Keratinocyte (primary cell): ENCODE measurements at regions not wholly inside any gene's neighbourhood (a gene's known extent, or its start where the extent isn't known, plus 50 kb on each side); places are given as distances from the start of the nearest gene placed in this dataset.

Source experiments
- EZH2 ChIP-seq: IDR thresholded peaks from one replicate; pipeline ENCODE4 v1.6.1; 2012; ENCODE audit warnings: inconsistent platforms, mild to moderate bottlenecking, low read length, moderate library complexity
- TF ChIP-seq, protein P1 (sequence below), 3 experiments: IDR thresholded peaks in 1 of 3; conservative IDR thresholded peaks in 1 of 3; optimal IDR thresholded peaks in 1 of 3; 2 replicates in 2 of 3; 3 replicates in 1 of 3; pipeline versions ENCODE3 to v1.5.1; 2011; ENCODE audit warnings: low read length in 3 of 3, mild to moderate bottlenecking in 3 of 3, moderate library complexity in 2 of 3, control low read depth in 1 of 3, inconsistent platforms in 1 of 3; ENCODE audit not compliant: insufficient read depth in 2 of 3; ENCODE audit errors: extremely low read depth in 1 of 3

DNA sequence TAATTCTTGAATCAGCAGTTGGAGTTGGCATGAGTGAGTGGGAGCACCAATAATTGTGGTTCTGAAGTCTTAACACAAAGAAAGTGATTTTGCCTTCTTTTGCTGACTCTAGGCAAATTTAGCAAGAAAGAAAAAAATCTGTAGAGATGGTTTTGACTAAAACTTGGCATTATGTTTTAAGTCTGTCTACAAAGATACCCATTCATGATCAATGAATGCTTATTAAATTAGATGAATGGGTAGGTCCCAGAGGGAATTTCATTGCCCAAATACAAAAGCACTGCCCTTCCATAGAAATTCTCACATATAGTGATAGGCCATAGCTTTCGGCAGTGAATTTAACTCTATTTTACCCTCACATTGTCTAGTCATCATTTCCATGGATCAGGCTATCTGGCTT, 428.6 kb upstream of the ADAMTSL1 start:
- TF ChIP-seq EZH2, result no peak
- TF ChIP-seq, protein P1, sequence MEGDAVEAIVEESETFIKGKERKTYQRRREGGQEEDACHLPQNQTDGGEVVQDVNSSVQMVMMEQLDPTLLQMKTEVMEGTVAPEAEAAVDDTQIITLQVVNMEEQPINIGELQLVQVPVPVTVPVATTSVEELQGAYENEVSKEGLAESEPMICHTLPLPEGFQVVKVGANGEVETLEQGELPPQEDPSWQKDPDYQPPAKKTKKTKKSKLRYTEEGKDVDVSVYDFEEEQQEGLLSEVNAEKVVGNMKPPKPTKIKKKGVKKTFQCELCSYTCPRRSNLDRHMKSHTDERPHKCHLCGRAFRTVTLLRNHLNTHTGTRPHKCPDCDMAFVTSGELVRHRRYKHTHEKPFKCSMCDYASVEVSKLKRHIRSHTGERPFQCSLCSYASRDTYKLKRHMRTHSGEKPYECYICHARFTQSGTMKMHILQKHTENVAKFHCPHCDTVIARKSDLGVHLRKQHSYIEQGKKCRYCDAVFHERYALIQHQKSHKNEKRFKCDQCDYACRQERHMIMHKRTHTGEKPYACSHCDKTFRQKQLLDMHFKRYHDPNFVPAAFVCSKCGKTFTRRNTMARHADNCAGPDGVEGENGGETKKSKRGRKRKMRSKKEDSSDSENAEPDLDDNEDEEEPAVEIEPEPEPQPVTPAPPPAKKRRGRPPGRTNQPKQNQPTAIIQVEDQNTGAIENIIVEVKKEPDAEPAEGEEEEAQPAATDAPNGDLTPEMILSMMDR (optimal IDR thresholded peaks at IDR 0.05 in 1 of 3, IDR thresholded peaks at IDR 0.05 in 1 of 3, conservative IDR thresholded peaks at IDR 0.05 in 1 of 3; ENCODE audit: extremely low read depth in 1 of 3, insufficient read depth in 2 of 3, low read length in 3 of 3), result no peak
